B cell (primary cell): ENCODE measurements at regions not wholly inside any gene's neighbourhood (a gene's known extent, or its start where the extent isn't known, plus 50 kb on each side); places are given as distances from the start of the nearest gene placed in this dataset.

ENCODE experiments used
- ATAC-seq: fragments of 200-7000 bp; cut with Tn5 transposase; one replicate; pipeline ENCODE4 v1.10.0; 2021; ENCODE audit warnings: low read depth, mild to moderate bottlenecking, moderate number of reproducible peaks, moderate library complexity
- CTCF ChIA-PET: fragments of 350-600 bp; sonication (Branson Sonifier 250); formaldehyde crosslinking; loops from one replicate; lab custom pipeline; 2021; ENCODE audit warnings: antibody characterized with exemption, inconsistent platforms; lab: Charles Lee
- POLR2A ChIA-PET: fragments of 350-600 bp; sonication (Branson Sonifier 250); formaldehyde crosslinking; loops from one replicate; lab custom pipeline; 2021; ENCODE audit warnings: antibody characterized with exemption; lab: Charles Lee
- DNase-seq: peaks from one replicate; pipeline ENCODE4 v3.0.0; 2013
- H2AFZ ChIP-seq: 2 replicates; pipeline ENCODE4 v1.6.1; 2012; ENCODE audit warnings: mild to moderate bottlenecking, low read depth, low read length; ENCODE audit not compliant: insufficient read depth, poor library complexity, severe bottlenecking
- H3K27ac ChIP-seq, 2 donors: 1 replicate in 1 of 2; 2 replicates in 1 of 2; pipeline ENCODE4 v1.5.1; 2012 to 2013; ENCODE audit warnings: low read length in 2 of 2, mild to moderate bottlenecking in 2 of 2, moderate library complexity in 1 of 2
- H3K27me3 ChIP-seq, 4 experiments: fragments of 200-600 bp in 1 of 4; sonication (generic) in 1 of 4; replicated peaks in 1 of 4; 1 replicate in 2 of 4; 2 replicates in 2 of 4; pipeline versions ENCODE4 v1.6.1 to v1.7.0; 2013 to 2016; ENCODE audit warnings: low read length in 3 of 4, mild to moderate bottlenecking in 2 of 4, mixed read lengths in 1 of 4, moderate library complexity in 1 of 4; ENCODE audit not compliant: insufficient read depth in 4 of 4, control insufficient read depth in 3 of 4; ENCODE audit errors: control extremely low read depth in 1 of 4
- H3K36me3 ChIP-seq, 2 experiments: replicated peaks in 1 of 2; 1 replicate in 1 of 2; 2 replicates in 1 of 2; pipeline versions ENCODE4 v1.6.1 to v1.7.1; 2013; ENCODE audit warnings: low read length in 1 of 2; ENCODE audit not compliant: insufficient read depth in 2 of 2, control insufficient read depth in 1 of 2; ENCODE audit errors: control extremely low read depth in 1 of 2, extremely low read depth in 1 of 2
- H3K4me1 ChIP-seq, 2 donors: fragments of 200-600 bp in 1 of 2; sonication (generic) in 1 of 2; 1 replicate in 1 of 2; 2 replicates in 1 of 2; pipeline versions ENCODE4 v1.5.1 to v1.6.1; 2013 to 2017; ENCODE audit warnings: low read length in 2 of 2; ENCODE audit not compliant: control insufficient read depth in 2 of 2, insufficient read depth in 2 of 2
- H3K4me2 ChIP-seq: replicated peaks from 2 replicates; pipeline ENCODE3; 2012; ENCODE audit warnings: mild to moderate bottlenecking, low read depth, low read length; ENCODE audit not compliant: poor library complexity, severe bottlenecking
- H3K4me3 ChIP-seq, 5 experiments: fragments of 200-600 bp in 1 of 5; sonication (generic) in 1 of 5; 1 replicate in 3 of 5; 2 replicates in 2 of 5; pipeline versions ENCODE4 v1.5.1 to v1.7.0; 2011 to 2016; ENCODE audit warnings: low read length in 4 of 5, mild to moderate bottlenecking in 4 of 5, low read depth in 2 of 5, control low read depth in 1 of 5, moderate library complexity in 1 of 5; ENCODE audit not compliant: insufficient read depth in 1 of 5; ENCODE audit errors: control extremely low read depth in 1 of 5, extremely low read depth in 1 of 5
- H3K79me2 ChIP-seq: fragments of 200-600 bp; sonication (generic); one replicate; pipeline ENCODE4 v1.6.0; 2016; ENCODE audit warnings: low read length; ENCODE audit not compliant: control insufficient read depth, insufficient read depth
- H3K9ac ChIP-seq: fragments of 200-600 bp; sonication (generic); 2 replicates; pipeline ENCODE4 v1.6.1; 2017; ENCODE audit warnings: mild to moderate bottlenecking, low read length, moderate library complexity
- H3K9me3 ChIP-seq, 3 donors: one replicate each; pipeline versions ENCODE4 v1.6.1 to v1.7.1; 2013; ENCODE audit warnings: low read length in 2 of 3; ENCODE audit not compliant: control insufficient read depth in 2 of 3, insufficient read depth in 1 of 3; ENCODE audit errors: control extremely low read depth in 1 of 3
- H4K20me1 ChIP-seq: 2 replicates; pipeline ENCODE4 v1.6.0; 2012; ENCODE audit warnings: mild to moderate bottlenecking, low read length; ENCODE audit not compliant: insufficient read depth, control insufficient read depth, poor library complexity, severe bottlenecking
- H3K27ac Mint-ChIP-seq: one replicate; pipeline ENCODE4 v1.8.0; 2021; ENCODE audit warnings: mixed read lengths
- H3K27me3 Mint-ChIP-seq: one replicate; pipeline ENCODE4 v1.8.0; 2021; ENCODE audit warnings: mixed read lengths
- H3K4me1 Mint-ChIP-seq: one replicate; pipeline ENCODE4 v1.8.0; 2021; ENCODE audit warnings: mixed read lengths
- H3K4me3 Mint-ChIP-seq: one replicate; pipeline ENCODE4 v1.8.0; 2021; ENCODE audit warnings: mixed read lengths
- H3K9me3 Mint-ChIP-seq: one replicate; pipeline ENCODE4 v1.8.0; 2022; ENCODE audit warnings: mixed read lengths; ENCODE audit not compliant: insufficient read depth
- EZH2 ChIP-seq: IDR thresholded peaks from 2 replicates; pipeline ENCODE4 v1.6.1; 2012; ENCODE audit warnings: borderline replicate concordance, low read depth, mild to moderate bottlenecking, moderate library complexity, low read length; ENCODE audit not compliant: insufficient read depth, poor library complexity, severe bottlenecking
- WGBS: methylation state at CpG from one replicate; pipeline ENCODE4 v1.1.5; 2013; ENCODE audit warnings: missing lambda C conversion rate; ENCODE audit not compliant: insufficient coverage; 5-methylcytosine and 5-hydroxymethylcytosine counted together
- intact Hi-C: fragments of 100-400 bp; cut with micrococcal nuclease; formaldehyde crosslinking; loops from one replicate; pipeline ENCODE4 v1.10.0; 2022
- TF ChIP-seq, protein P1 (sequence below): fragments of 200-600 bp; IDR thresholded peaks from one replicate; pipeline ENCODE4 v1.8.0; 2022; ENCODE audit warnings: antibody characterized with exemption, mild to moderate bottlenecking

DNA sequence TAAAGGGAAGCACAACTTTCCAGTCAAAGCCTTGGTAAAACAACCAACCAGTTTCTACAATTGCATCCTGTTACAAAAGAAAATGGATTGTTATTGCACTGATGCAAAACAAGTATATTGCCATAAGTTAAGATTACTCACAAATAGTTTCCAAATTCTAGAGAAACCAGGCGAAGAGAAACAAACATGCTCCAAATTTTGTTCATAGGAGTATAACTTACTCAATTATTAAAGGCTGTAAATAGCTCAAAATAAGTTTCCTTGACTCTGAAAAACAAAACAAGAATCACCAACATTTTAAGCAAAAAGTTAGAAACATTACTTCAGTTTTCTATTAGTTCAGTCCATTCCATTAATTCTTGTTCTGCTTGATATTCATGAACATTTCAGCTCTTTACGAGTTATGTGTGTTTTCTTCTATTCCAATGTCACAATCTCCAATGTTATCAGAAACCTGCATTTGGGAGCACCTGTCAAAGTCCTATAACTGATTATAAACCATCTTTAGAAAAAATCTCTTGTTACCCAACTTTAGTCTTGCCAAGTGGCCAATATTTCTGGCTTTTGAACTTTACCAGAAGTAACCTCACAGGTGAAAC is 137.9 kb upstream of the THBS2 start:
- H3K27me3 Mint-ChIP-seq: peaks cover 3% of the 10 kb centered on the region
- no peak overlapping the region for H3K27ac Mint-ChIP-seq
- POLR2A ChIA-PET: no interaction called here
- no peak for DNase-seq
- Histone ChIP-seq H3K9me3 (peaks cover 0 to 30% (median 0%) of the 10 kb centered on the region in 3 donors), H3K79me2 (no peaks in the 10 kb centered on the region), H3K4me1 (no peaks in the 10 kb centered on the region), H3K9ac (no peak overlapping the region), H3K27ac (no peak overlapping the region), H3K36me3 (no peaks in the 10 kb centered on the region), H4K20me1 (no peaks in the 10 kb centered on the region), H3K27me3 (no peaks in the 10 kb centered on the region), H3K4me2 (no peak overlapping the region), H3K4me3 (no peak overlapping the region), H2AFZ (no peak overlapping the region)
- no peak overlapping the region for H3K4me3 Mint-ChIP-seq
- H3K9me3 Mint-ChIP-seq: peaks cover 2% of the 10 kb centered on the region
- no peaks in the 10 kb centered on the region for H3K4me1 Mint-ChIP-seq
- WGBS: 100% methylated on average over 1 of the region's 2 CpGs
- intact Hi-C loops: no loop called here
- ATAC-seq: no peak
- CTCF ChIA-PET: no interaction called here
- no peak for TF ChIP-seq EZH2
- TF ChIP-seq, protein P1, sequence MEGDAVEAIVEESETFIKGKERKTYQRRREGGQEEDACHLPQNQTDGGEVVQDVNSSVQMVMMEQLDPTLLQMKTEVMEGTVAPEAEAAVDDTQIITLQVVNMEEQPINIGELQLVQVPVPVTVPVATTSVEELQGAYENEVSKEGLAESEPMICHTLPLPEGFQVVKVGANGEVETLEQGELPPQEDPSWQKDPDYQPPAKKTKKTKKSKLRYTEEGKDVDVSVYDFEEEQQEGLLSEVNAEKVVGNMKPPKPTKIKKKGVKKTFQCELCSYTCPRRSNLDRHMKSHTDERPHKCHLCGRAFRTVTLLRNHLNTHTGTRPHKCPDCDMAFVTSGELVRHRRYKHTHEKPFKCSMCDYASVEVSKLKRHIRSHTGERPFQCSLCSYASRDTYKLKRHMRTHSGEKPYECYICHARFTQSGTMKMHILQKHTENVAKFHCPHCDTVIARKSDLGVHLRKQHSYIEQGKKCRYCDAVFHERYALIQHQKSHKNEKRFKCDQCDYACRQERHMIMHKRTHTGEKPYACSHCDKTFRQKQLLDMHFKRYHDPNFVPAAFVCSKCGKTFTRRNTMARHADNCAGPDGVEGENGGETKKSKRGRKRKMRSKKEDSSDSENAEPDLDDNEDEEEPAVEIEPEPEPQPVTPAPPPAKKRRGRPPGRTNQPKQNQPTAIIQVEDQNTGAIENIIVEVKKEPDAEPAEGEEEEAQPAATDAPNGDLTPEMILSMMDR: no peak

DNA sequence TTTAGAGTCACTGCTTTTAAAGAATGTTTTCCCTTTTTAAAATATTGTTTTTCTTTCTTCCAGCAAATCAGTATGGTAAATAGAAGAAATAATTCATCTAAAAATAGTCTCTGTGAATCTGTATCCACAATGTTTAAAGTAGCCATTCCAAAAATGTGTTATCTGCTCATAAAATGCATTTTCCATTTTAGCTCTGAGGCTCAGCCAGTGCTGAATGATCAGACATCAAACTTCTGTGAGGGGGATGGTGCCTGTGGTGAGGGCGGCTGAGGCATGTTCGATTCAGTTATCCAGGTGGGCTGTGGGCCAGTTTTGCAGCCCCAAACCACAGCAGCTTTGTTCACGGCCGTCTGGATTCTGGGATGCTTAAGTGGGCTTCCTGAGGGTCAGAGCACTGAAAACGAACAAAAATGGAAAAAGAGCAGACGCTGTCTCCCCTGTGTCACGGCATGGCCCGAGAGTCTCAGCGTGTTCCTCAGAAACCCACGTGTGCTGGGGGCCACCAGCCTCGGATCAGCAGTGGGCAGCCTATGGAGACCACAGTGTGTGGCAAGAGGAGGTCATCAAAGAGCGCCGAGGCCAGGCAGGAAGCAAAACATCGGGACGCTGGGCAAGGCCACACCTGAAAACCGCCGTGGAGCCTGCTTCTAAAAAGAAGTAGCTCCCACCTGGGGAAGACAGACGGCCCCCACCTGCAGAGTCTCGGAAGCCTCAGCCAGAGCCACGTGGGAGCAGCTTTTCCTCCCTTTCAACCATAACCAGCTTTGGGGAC is 134.9 kb upstream of the THBS2 start:
- H3K4me1 Mint-ChIP-seq: no peaks in the 10 kb centered on the region
- intact Hi-C loops: no loop called here
- no peak for DNase-seq
- no peak overlapping the region for H3K4me3 ChIP-seq
- H3K27ac ChIP-seq: no peak overlapping the region
- H3K27ac Mint-ChIP-seq: no peak overlapping the region
- H3K27me3 ChIP-seq: no peaks in the 10 kb centered on the region
- no peak overlapping the region for H3K9ac ChIP-seq
- no peaks in the 10 kb centered on the region for H3K79me2 ChIP-seq
- no peaks in the 10 kb centered on the region for H4K20me1 ChIP-seq
- H3K27me3 Mint-ChIP-seq: peaks cover 3% of the 10 kb centered on the region
- H3K4me1 ChIP-seq: no peaks in the 10 kb centered on the region
- peaks cover 0 to 36% (median 0%) of the 10 kb centered on the region in 3 donors for H3K9me3 ChIP-seq
- H3K9me3 Mint-ChIP-seq: peaks cover 3% of the 10 kb centered on the region
- no peak for TF ChIP-seq EZH2
- TF ChIP-seq, protein P1: no peak
- H3K36me3 ChIP-seq: no peaks in the 10 kb centered on the region
- H2AFZ ChIP-seq: no peak overlapping the region
- WGBS: 85% methylated on average over 20 of the region's 20 CpGs
- no peak for ATAC-seq
- no peak overlapping the region for H3K4me3 Mint-ChIP-seq
- POLR2A ChIA-PET: no interaction called here
- CTCF ChIA-PET: no interaction called here
- no peak overlapping the region for H3K4me2 ChIP-seq
